ENCODE measurements at regions not wholly inside any gene's neighbourhood (a gene's known extent, or its start where the extent isn't known, plus 50 kb on each side); places are given as distances from the start of the nearest gene placed in this dataset.

GRCh38 chr4:14708574-14708973 lies 293.7 kb upstream of the CPEB2 start:
- peaks cover 0 to 1% (median 0%) of the 10 kb centered on the region in 4 donors for H3K4me1 ChIP-seq (ENCODE audit: control insufficient read depth in 4 of 4, insufficient read depth in 4 of 4, low read length in 3 of 4)
- H3K36me3 ChIP-seq (ENCODE audit: control insufficient read depth in 4 of 4, insufficient read depth in 3 of 4, low read depth in 1 of 4, low read length in 3 of 4): no peaks in the 10 kb centered on the region
- H3K27ac ChIP-seq (ENCODE audit: low read depth in 1 of 2, low read length in 2 of 2): no peak overlapping the region
- H3K4me3 ChIP-seq (ENCODE audit: low read depth in 1 of 3, low read length in 3 of 3): no peak overlapping the region
- no peak for DNase-seq (ENCODE audit: low spot score)
- no peaks in the 10 kb centered on the region for H3K27me3 ChIP-seq (ENCODE audit: control insufficient read depth in 4 of 4, insufficient read depth in 4 of 4, low read length in 3 of 4)
- no peaks in the 10 kb centered on the region for H3K9me3 ChIP-seq (ENCODE audit: control insufficient read depth in 4 of 4, low read length in 3 of 4)
- H3K9ac ChIP-seq (ENCODE audit: low read depth in 1 of 2, low read length in 2 of 2): no peak overlapping the region
- no peak for TF ChIP-seq MAX (IDR thresholded peaks at IDR 0.05)
- TF ChIP-seq RAD21 (IDR thresholded peaks at IDR 0.05): no peak
- no peak for TF ChIP-seq SP1 (IDR thresholded peaks at IDR 0.05)
- TF ChIP-seq HNF4A (conservative IDR thresholded peaks at IDR 0.05): no peak
- no peak for TF ChIP-seq GABPA (IDR thresholded peaks at IDR 0.05 in 1 of 2, conservative IDR thresholded peaks at IDR 0.05 in 1 of 2)
- TF ChIP-seq TAF1 (conservative IDR thresholded peaks at IDR 0.05): no peak
- TF ChIP-seq FOXA2 (IDR thresholded peaks at IDR 0.05): no peak
- TF ChIP-seq RXRA (IDR thresholded peaks at IDR 0.05): no peak
- TF ChIP-seq ZBTB33 (IDR thresholded peaks at IDR 0.05): no peak
- no peak for TF ChIP-seq REST (IDR thresholded peaks at IDR 0.05)
- TF ChIP-seq EGR1 (IDR thresholded peaks at IDR 0.05; ENCODE audit: low read depth in 2 of 2): no peak
- TF ChIP-seq NR2F2 (IDR thresholded peaks at IDR 0.05): no peak
- no peak for TF ChIP-seq FOXA1 (IDR thresholded peaks at IDR 0.05)
- TF ChIP-seq ATF3 (IDR thresholded peaks at IDR 0.05): no peak
- TF ChIP-seq CTCF (IDR thresholded peaks at IDR 0.05; ENCODE audit: low read depth, low read length, missing input control): no peak
- no peak for TF ChIP-seq HNF4G (IDR thresholded peaks at IDR 0.05)
- no peak for TF ChIP-seq JUND (IDR thresholded peaks at IDR 0.05)
- TF ChIP-seq YY1 (IDR thresholded peaks at IDR 0.05): no peak

Data from liver (tissue), 7 donors.